ENCODE measurements at regions not wholly inside any gene's neighbourhood (a gene's known extent, or its start where the extent isn't known, plus 50 kb on each side); places are given as distances from the start of the nearest gene placed in this dataset.

DNA sequence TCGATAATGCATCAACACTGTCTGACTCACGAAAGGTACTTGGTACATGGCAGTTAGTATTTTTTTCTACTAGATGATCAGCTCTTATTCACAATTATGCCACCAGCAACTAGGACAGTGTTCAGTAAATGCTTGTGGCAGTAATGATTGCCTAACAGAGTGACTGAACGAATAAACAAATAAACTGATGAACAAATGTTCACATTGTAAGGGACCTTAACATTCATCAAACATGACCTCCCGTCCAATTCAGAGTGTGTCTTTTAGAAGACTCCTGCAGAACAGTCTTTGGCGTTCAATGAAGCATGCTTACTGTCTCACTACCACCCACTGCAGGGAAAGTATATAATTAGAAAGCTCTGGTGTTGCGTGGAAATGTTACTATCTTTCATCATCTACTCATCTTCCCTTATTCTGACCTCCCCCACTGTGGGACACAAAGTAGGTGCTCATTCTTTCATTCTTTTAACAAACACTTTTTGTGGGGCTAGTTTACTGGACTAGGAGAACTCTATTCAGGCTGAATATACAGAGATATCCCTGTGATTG, 319.3 kb downstream of the RAB28 start:
- Histone ChIP-seq H2AFZ (ENCODE audit: low read depth, low read length) (no peak overlapping the region), H3K9ac (ENCODE audit: low read length) (no peak overlapping the region), H3K27me3 (ENCODE audit: low read depth, low read length) (no peaks in the 10 kb centered on the region), H3K79me2 (ENCODE audit: low read length) (no peaks in the 10 kb centered on the region), H3K27ac (ENCODE audit: low read length) (no peak overlapping the region), H3K4me2 (ENCODE audit: low read length) (no peak overlapping the region), H3K36me3 (replicated peaks; ENCODE audit: low read depth, low read length) (no peaks in the 10 kb centered on the region), H4K20me1 (ENCODE audit: insufficient read depth, low read length) (no peaks in the 10 kb centered on the region), H3K4me1 (ENCODE audit: low read length) (no peaks in the 10 kb centered on the region), H3K4me3 (ENCODE audit: low read length) (no peak overlapping the region), H3K9me3 (ENCODE audit: insufficient read depth, low read length) (no peaks in the 10 kb centered on the region)
- TF ChIP-seq EZH2phosphoT487 (IDR thresholded peaks at IDR 0.05; ENCODE audit: low read depth): no peak
- TF ChIP-seq, protein P1, sequence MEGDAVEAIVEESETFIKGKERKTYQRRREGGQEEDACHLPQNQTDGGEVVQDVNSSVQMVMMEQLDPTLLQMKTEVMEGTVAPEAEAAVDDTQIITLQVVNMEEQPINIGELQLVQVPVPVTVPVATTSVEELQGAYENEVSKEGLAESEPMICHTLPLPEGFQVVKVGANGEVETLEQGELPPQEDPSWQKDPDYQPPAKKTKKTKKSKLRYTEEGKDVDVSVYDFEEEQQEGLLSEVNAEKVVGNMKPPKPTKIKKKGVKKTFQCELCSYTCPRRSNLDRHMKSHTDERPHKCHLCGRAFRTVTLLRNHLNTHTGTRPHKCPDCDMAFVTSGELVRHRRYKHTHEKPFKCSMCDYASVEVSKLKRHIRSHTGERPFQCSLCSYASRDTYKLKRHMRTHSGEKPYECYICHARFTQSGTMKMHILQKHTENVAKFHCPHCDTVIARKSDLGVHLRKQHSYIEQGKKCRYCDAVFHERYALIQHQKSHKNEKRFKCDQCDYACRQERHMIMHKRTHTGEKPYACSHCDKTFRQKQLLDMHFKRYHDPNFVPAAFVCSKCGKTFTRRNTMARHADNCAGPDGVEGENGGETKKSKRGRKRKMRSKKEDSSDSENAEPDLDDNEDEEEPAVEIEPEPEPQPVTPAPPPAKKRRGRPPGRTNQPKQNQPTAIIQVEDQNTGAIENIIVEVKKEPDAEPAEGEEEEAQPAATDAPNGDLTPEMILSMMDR (IDR thresholded peaks at IDR 0.05; ENCODE audit: low read depth, low read length): no peak

DNA sequence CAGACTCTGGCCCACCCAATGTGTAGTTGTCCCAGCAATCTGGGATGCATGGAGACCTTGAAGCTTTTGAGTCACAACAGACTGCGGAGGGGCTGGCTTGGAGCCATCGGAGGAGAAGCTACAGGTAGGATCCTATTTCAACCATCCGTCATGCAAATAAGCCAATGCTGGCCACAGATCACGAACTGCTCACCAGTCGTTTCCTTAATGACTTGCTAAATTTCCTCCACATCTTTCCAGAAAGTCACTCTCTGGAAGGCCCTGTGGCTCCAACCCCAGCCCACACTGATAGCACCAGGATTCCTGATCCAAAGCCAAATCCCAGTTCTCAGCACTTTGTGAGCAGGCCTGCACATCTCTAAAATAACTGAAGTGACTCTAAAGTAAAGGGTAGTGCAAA, 321.3 kb downstream of the RAB28 start:
- Histone ChIP-seq H3K27me3 (ENCODE audit: low read depth, low read length) (no peaks in the 10 kb centered on the region), H2AFZ (ENCODE audit: low read depth, low read length) (no peak overlapping the region), H3K36me3 (replicated peaks; ENCODE audit: low read depth, low read length) (no peaks in the 10 kb centered on the region), H3K4me3 (ENCODE audit: low read length) (no peak overlapping the region), H3K4me1 (ENCODE audit: low read length) (no peaks in the 10 kb centered on the region), H3K9me3 (ENCODE audit: insufficient read depth, low read length) (no peaks in the 10 kb centered on the region), H4K20me1 (ENCODE audit: insufficient read depth, low read length) (no peaks in the 10 kb centered on the region), H3K4me2 (ENCODE audit: low read length) (no peak overlapping the region), H3K79me2 (ENCODE audit: low read length) (no peaks in the 10 kb centered on the region), H3K9ac (ENCODE audit: low read length) (no peak overlapping the region), H3K27ac (ENCODE audit: low read length) (no peak overlapping the region)
- TF ChIP-seq, protein P1 (IDR thresholded peaks at IDR 0.05; ENCODE audit: low read depth, low read length): no peak

DNA sequence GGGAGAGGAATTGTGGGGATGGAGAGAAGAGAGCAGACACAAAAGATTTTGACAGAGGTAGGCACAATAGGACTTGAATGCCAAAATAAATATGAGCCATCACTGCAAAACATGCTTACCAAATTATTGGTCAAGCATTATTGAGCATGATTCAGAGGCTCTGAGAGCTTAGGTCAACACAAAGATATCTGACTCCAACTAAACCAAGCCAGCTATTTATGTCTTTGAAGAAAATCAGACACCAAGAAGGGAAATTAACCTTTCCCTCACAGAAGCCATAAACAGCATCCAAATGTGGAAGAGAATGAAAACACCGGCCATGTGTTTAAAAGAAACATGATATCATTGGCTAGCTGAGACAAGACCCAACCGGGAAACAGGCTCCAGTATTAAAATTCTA, 323.2 kb downstream of the RAB28 start:
- Histone ChIP-seq H3K36me3 (replicated peaks; ENCODE audit: low read depth, low read length) (no peaks in the 10 kb centered on the region), H3K27me3 (ENCODE audit: low read depth, low read length) (no peaks in the 10 kb centered on the region), H3K4me1 (ENCODE audit: low read length) (no peaks in the 10 kb centered on the region), H2AFZ (ENCODE audit: low read depth, low read length) (no peak overlapping the region), H3K4me2 (ENCODE audit: low read length) (no peak overlapping the region), H3K9me3 (ENCODE audit: insufficient read depth, low read length) (no peaks in the 10 kb centered on the region), H3K9ac (ENCODE audit: low read length) (no peak overlapping the region), H4K20me1 (ENCODE audit: insufficient read depth, low read length) (no peaks in the 10 kb centered on the region), H3K4me3 (ENCODE audit: low read length) (no peak overlapping the region), H3K79me2 (ENCODE audit: low read length) (no peaks in the 10 kb centered on the region), H3K27ac (ENCODE audit: low read length) (no peak overlapping the region)
- TF ChIP-seq, protein P1 (IDR thresholded peaks at IDR 0.05; ENCODE audit: low read depth, low read length): no peak
- no peak for TF ChIP-seq EZH2phosphoT487 (IDR thresholded peaks at IDR 0.05; ENCODE audit: low read depth)

DNA sequence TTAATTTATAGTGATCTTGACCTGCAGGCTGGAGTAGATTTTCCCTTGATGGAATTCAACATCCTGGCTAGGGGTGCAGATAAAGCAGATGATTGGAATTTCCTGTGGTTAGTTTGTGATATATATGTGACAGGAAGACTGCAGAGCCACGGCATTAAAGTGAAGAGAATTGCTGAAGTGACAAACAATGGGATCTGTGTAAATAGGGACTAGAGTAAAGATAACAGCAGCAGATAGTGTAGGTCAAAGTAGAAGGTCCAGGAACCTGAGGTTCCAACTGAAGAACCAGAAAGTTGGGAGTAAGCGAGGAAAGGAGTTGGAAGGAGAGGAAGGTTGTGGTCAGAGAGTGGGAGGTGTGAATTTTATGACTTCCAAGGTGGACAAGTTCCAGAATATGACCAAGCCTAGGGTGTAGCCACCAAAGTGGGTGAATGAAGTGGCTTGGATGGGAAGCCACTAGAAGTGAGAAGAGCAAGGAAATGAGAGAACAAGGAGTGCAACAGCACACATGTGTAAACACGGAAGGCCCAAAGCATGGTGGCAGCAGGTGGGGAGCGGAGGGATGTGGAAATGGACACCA, 325.0 kb downstream of the RAB28 start:
- Histone ChIP-seq H4K20me1 (ENCODE audit: insufficient read depth, low read length) (no peaks in the 10 kb centered on the region), H3K9ac (ENCODE audit: low read length) (no peak overlapping the region), H3K4me3 (ENCODE audit: low read length) (no peak overlapping the region), H3K36me3 (replicated peaks; ENCODE audit: low read depth, low read length) (no peaks in the 10 kb centered on the region), H3K79me2 (ENCODE audit: low read length) (no peaks in the 10 kb centered on the region), H3K4me2 (ENCODE audit: low read length) (no peak overlapping the region), H3K4me1 (ENCODE audit: low read length) (no peaks in the 10 kb centered on the region), H2AFZ (ENCODE audit: low read depth, low read length) (no peak overlapping the region), H3K27ac (ENCODE audit: low read length) (no peak overlapping the region), H3K27me3 (ENCODE audit: low read depth, low read length) (no peaks in the 10 kb centered on the region), H3K9me3 (ENCODE audit: insufficient read depth, low read length) (no peaks in the 10 kb centered on the region)
- TF ChIP-seq, protein P1 (IDR thresholded peaks at IDR 0.05; ENCODE audit: low read depth, low read length): no peak
- TF ChIP-seq EZH2phosphoT487 (IDR thresholded peaks at IDR 0.05; ENCODE audit: low read depth): no peak
